MM.1S (cell line): ENCODE measurements at regions not wholly inside any gene's neighbourhood (a gene's known extent, or its start where the extent isn't known, plus 50 kb on each side); places are given as distances from the start of the nearest gene placed in this dataset.

Experiments
- DNase-seq: peaks from one replicate; pipeline ENCODE4 v3.0.0-alpha.2; 2015
- H2AFZ ChIP-seq: fragments of 300-600 bp; sonication (generic); 2 replicates; pipeline ENCODE4 v1.6.0; 2016; ENCODE audit warnings: antibody characterized with exemption, low read length
- H3F3A ChIP-seq: fragments of 300-600 bp; sonication (generic); 2 replicates; pipeline ENCODE4 v1.6.1; 2016; ENCODE audit warnings: mild to moderate bottlenecking, antibody characterized with exemption, low read length, moderate library complexity, mixed read lengths; ENCODE audit not compliant: insufficient read depth
- H3K27ac ChIP-seq: fragments of 300-600 bp; sonication (generic); 2 replicates; pipeline ENCODE4 v1.5.1; 2016; ENCODE audit warnings: mild to moderate bottlenecking, low read length
- H3K27me3 ChIP-seq: fragments of 300-600 bp; sonication (generic); replicated peaks from 2 replicates; pipeline ENCODE4 v1.6.0; 2016; ENCODE audit warnings: low read length; ENCODE audit not compliant: insufficient read depth
- H3K36me3 ChIP-seq: fragments of 300-600 bp; sonication (generic); replicated peaks from 2 replicates; pipeline ENCODE4 v1.6.1; 2016; ENCODE audit warnings: mild to moderate bottlenecking, low read length, mixed read lengths; ENCODE audit not compliant: insufficient read depth
- H3K4me1 ChIP-seq: fragments of 300-600 bp; sonication (generic); 2 replicates; pipeline ENCODE4 v1.6.1; 2016; ENCODE audit warnings: low read length, mixed read lengths
- H3K4me2 ChIP-seq: fragments of 300-600 bp; sonication (generic); 2 replicates; pipeline ENCODE4 v1.6.0; 2016; ENCODE audit warnings: low read depth, low read length
- H3K4me3 ChIP-seq: fragments of 300-600 bp; sonication (generic); 2 replicates; pipeline ENCODE4 v1.5.1; 2016; ENCODE audit warnings: low read length, mixed read lengths
- H3K79me2 ChIP-seq: fragments of 300-600 bp; sonication (generic); 2 replicates; pipeline ENCODE4 v1.6.1; 2016; ENCODE audit warnings: mixed run types, low read length, mixed read lengths
- H3K9ac ChIP-seq: fragments of 300-600 bp; sonication (generic); 2 replicates; pipeline ENCODE4 v1.6.1; 2016; ENCODE audit warnings: low read length, mixed read lengths
- H3K9me2 ChIP-seq: fragments of 300-600 bp; sonication (generic); replicated peaks from 2 replicates; pipeline ENCODE4 v1.6.1; 2016; ENCODE audit warnings: mild to moderate bottlenecking, low read length, mixed read lengths; ENCODE audit not compliant: insufficient read depth
- H3K9me3 ChIP-seq: fragments of 300-600 bp; sonication (generic); replicated peaks from 2 replicates; pipeline ENCODE4 v1.6.1; 2016; ENCODE audit warnings: mild to moderate bottlenecking, low read length, mixed read lengths; ENCODE audit not compliant: insufficient read depth
- H4K20me1 ChIP-seq: fragments of 300-600 bp; sonication (generic); 2 replicates; pipeline ENCODE4 v1.6.1; 2016; ENCODE audit warnings: mild to moderate bottlenecking, low read length, moderate library complexity, mixed read lengths; ENCODE audit not compliant: insufficient read depth
- CTCF ChIP-seq: fragments of 300-600 bp; sonication (generic); IDR thresholded peaks from 2 replicates; pipeline ENCODE4 v1.5.1; 2016; ENCODE audit warnings: antibody characterized with exemption, low read length, mixed read lengths
- EZH2 ChIP-seq: fragments of 300-600 bp; sonication (generic); optimal IDR thresholded peaks from 2 replicates; pipeline ENCODE3; 2017; ENCODE audit warnings: low read depth, mild to moderate bottlenecking, antibody characterized with exemption, low read length, mixed read lengths
- EZH2phosphoT487 ChIP-seq: fragments of 300-600 bp; sonication (generic); IDR thresholded peaks from 2 replicates; pipeline ENCODE4 v1.6.1; 2018; ENCODE audit warnings: antibody characterized with exemption, low read length

GRCh38 chr3:137083332-137083731 lies 125.5 kb downstream of the IL20RB start:
- no peaks in the 10 kb centered on the region for H3F3A ChIP-seq
- no peak overlapping the region for H3K4me3 ChIP-seq
- H3K4me2 ChIP-seq = no peak overlapping the region
- no peak for TF ChIP-seq EZH2
- TF ChIP-seq CTCF = no peak
- TF ChIP-seq EZH2phosphoT487 = no peak
- DNase-seq = no peak
- H3K79me2 ChIP-seq = no peaks in the 10 kb centered on the region
- no peaks in the 10 kb centered on the region for H4K20me1 ChIP-seq
- H3K27me3 ChIP-seq = no peaks in the 10 kb centered on the region
- H3K36me3 ChIP-seq = no peaks in the 10 kb centered on the region
- H3K27ac ChIP-seq = no peak overlapping the region
- no peak overlapping the region for H2AFZ ChIP-seq
- no peak overlapping the region for H3K9ac ChIP-seq
- no peaks in the 10 kb centered on the region for H3K9me3 ChIP-seq
- H3K4me1 ChIP-seq = no peaks in the 10 kb centered on the region
- H3K9me2 ChIP-seq = no peaks in the 10 kb centered on the region

GRCh38 chr3:137084586-137084985 lies 126.8 kb downstream of the IL20RB start:
- Histone ChIP-seq H3K9ac (no peak overlapping the region), H3F3A (no peaks in the 10 kb centered on the region), H3K27ac (no peak overlapping the region), H3K9me3 (no peaks in the 10 kb centered on the region), H3K4me2 (no peak overlapping the region), H3K4me1 (no peaks in the 10 kb centered on the region), H3K36me3 (no peaks in the 10 kb centered on the region), H3K27me3 (no peaks in the 10 kb centered on the region), H3K9me2 (no peaks in the 10 kb centered on the region), H2AFZ (no peak overlapping the region), H4K20me1 (no peaks in the 10 kb centered on the region), H3K79me2 (no peaks in the 10 kb centered on the region), H3K4me3 (no peak overlapping the region)
- TF ChIP-seq EZH2phosphoT487 (no peak), EZH2 (no peak), CTCF (no peak)
- DNase-seq = no peak

DNA sequence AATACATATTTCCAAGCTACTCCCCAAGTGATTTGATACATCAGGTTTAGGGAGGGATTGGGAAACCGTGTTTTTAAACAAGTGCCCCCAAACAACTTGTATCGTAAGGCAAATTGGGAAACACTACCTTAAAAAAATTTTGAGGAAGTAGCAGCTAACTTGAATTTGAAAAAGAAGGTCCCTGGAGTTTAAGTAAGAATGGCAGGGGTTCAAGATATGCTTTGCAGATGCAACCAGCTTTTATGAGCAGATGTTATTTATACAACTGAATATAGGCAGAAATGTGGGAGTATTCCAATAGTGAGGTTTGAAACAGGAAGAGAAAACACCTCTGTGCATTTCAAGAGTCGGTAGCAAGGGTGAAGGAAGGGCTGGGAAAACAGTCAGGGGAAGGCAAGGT lies 139.6 kb downstream of the IL20RB start:
- Histone ChIP-seq H2AFZ (no peak overlapping the region), H3K36me3 (no peaks in the 10 kb centered on the region), H3K4me3 (no peak overlapping the region), H4K20me1 (no peaks in the 10 kb centered on the region), H3K27ac (no peak overlapping the region), H3K9me3 (no peaks in the 10 kb centered on the region), H3F3A (no peaks in the 10 kb centered on the region), H3K9me2 (no peaks in the 10 kb centered on the region), H3K4me1 (no peaks in the 10 kb centered on the region), H3K79me2 (no peaks in the 10 kb centered on the region), H3K9ac (no peak overlapping the region), H3K27me3 (no peaks in the 10 kb centered on the region), H3K4me2 (no peak overlapping the region)
- TF ChIP-seq EZH2 = no peak
- no peak for TF ChIP-seq CTCF
- TF ChIP-seq EZH2phosphoT487 = no peak
- no peak for DNase-seq

- H3K36me3 ChIP-seq = no peaks in the 10 kb centered on the region
- H2AFZ ChIP-seq = no peak overlapping the region
- no peak overlapping the region for H3K9ac ChIP-seq
- no peak overlapping the region for H3K27ac ChIP-seq
- H4K20me1 ChIP-seq = no peaks in the 10 kb centered on the region
- DNase-seq = no peak
- H3K27me3 ChIP-seq = no peaks in the 10 kb centered on the region
- no peaks in the 10 kb centered on the region for H3K9me3 ChIP-seq
- TF ChIP-seq CTCF = no peak
- no peak for TF ChIP-seq EZH2phosphoT487
- no peak for TF ChIP-seq EZH2
- no peaks in the 10 kb centered on the region for H3F3A ChIP-seq
- H3K4me1 ChIP-seq = no peaks in the 10 kb centered on the region
- no peak overlapping the region for H3K4me3 ChIP-seq
- H3K79me2 ChIP-seq = no peaks in the 10 kb centered on the region
- no peak overlapping the region for H3K4me2 ChIP-seq
- no peaks in the 10 kb centered on the region for H3K9me2 ChIP-seq
These were observed 140.1 kb downstream of the IL20RB start for GRCh38 chr3:137097852-137098251.
